ENCODE measurements at regions not wholly inside any gene's neighbourhood (a gene's known extent, or its start where the extent isn't known, plus 50 kb on each side); places are given as distances from the start of the nearest gene placed in this dataset.

DNA sequence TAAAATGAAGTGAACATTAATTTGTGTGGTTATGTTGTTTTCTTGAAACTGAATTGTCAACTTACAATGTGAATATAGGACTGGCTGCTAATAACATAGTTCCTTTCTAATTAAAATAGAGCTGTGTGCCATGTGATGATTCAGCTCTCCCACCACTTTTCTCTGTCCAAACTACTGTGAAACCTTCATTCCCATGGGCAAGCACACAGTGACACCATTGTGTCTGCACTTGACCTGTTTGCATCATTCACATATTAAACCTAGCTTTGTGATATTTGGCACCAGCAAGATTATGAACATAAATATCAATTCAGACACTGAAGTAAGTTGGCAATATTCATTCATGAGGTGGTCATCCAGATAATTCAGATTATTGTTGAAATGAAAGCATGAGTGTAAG, 78.8 kb upstream of the TCF12 start:
- TF ChIP-seq, protein P1, sequence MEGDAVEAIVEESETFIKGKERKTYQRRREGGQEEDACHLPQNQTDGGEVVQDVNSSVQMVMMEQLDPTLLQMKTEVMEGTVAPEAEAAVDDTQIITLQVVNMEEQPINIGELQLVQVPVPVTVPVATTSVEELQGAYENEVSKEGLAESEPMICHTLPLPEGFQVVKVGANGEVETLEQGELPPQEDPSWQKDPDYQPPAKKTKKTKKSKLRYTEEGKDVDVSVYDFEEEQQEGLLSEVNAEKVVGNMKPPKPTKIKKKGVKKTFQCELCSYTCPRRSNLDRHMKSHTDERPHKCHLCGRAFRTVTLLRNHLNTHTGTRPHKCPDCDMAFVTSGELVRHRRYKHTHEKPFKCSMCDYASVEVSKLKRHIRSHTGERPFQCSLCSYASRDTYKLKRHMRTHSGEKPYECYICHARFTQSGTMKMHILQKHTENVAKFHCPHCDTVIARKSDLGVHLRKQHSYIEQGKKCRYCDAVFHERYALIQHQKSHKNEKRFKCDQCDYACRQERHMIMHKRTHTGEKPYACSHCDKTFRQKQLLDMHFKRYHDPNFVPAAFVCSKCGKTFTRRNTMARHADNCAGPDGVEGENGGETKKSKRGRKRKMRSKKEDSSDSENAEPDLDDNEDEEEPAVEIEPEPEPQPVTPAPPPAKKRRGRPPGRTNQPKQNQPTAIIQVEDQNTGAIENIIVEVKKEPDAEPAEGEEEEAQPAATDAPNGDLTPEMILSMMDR (IDR thresholded peaks at IDR 0.05; ENCODE audit: low read depth, low read length, poor library complexity, severe bottlenecking): no peak
- no peak for TF ChIP-seq EZH2phosphoT487 (IDR thresholded peaks at IDR 0.05; ENCODE audit: borderline replicate concordance, low read length)
